IMR-90 (cell line): ENCODE measurements at regions not wholly inside any gene's neighbourhood (a gene's known extent, or its start where the extent isn't known, plus 50 kb on each side); places are given as distances from the start of the nearest gene placed in this dataset.

Source experiments
- BHLHE40 ChIP-seq: fragments of 150-350 bp; IDR thresholded peaks from 2 replicates; pipeline ENCODE4 v1.6.1; 2016; ENCODE audit warnings: mild to moderate bottlenecking, low read depth, low read length
- CEBPB ChIP-seq: IDR thresholded peaks from 2 replicates; pipeline ENCODE4 v1.6.1; 2012; ENCODE audit warnings: low read depth, low read length, improper control_type of control experiment
- TF ChIP-seq, protein P1 (sequence below): conservative IDR thresholded peaks from 2 replicates; pipeline ENCODE4 v1.5.1; 2012; ENCODE audit warnings: mild to moderate bottlenecking, low read depth, low read length, improper control_type of control experiment

DNA sequence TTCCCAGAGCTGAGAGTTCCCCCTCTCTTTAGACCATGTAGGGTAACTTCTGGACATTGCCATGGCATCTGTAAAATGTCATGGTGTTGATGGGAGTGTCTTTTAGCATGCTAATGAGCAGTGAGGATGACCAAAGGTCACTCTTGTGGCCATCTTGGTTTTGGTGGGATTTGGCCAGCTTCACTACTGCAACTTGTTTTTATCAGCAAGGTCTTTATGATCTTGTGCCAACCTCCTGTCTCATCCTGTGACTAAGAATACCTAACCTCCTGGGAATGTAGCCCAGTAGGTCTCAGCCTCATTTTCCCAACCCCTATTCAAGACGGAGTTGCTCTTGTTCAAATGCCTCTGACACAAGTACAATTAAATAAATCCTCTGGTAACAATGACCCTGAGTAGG lies 244.4 kb downstream of the NEDD1 start:
- TF ChIP-seq, protein P1, sequence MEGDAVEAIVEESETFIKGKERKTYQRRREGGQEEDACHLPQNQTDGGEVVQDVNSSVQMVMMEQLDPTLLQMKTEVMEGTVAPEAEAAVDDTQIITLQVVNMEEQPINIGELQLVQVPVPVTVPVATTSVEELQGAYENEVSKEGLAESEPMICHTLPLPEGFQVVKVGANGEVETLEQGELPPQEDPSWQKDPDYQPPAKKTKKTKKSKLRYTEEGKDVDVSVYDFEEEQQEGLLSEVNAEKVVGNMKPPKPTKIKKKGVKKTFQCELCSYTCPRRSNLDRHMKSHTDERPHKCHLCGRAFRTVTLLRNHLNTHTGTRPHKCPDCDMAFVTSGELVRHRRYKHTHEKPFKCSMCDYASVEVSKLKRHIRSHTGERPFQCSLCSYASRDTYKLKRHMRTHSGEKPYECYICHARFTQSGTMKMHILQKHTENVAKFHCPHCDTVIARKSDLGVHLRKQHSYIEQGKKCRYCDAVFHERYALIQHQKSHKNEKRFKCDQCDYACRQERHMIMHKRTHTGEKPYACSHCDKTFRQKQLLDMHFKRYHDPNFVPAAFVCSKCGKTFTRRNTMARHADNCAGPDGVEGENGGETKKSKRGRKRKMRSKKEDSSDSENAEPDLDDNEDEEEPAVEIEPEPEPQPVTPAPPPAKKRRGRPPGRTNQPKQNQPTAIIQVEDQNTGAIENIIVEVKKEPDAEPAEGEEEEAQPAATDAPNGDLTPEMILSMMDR = no peak
- no peak for TF ChIP-seq BHLHE40
- no peak for TF ChIP-seq CEBPB
